Umbilical cord (tissue), 1 donor: ENCODE measurements at regions not wholly inside any gene's neighbourhood (a gene's known extent, or its start where the extent isn't known, plus 50 kb on each side); places are given as distances from the start of the nearest gene placed in this dataset.

Experiments
- DNase-seq: peaks from one replicate; pipeline ENCODE4 v3.0.0-alpha.2; 2015; ENCODE audit warnings: low spot score

- DNase-seq = no peak
These were observed 58.9 kb upstream of the FAM9C start for GRCh38 chrX:13103188-13103913.

- DNase-seq = peak; percentile 43
These were observed 58.2 kb upstream of the FAM9C start for GRCh38 chrX:13102636-13103035.

GRCh38 chrX:13101441-13102139 lies 57.2 kb upstream of the FAM9C start:
- peak; percentile 86 for DNase-seq

- DNase-seq = no peak
These were observed 54.7 kb upstream of the FAM9C start for GRCh38 chrX:13099121-13099520.

GRCh38 chrX:13096728-13097127 lies 52.3 kb upstream of the FAM9C start:
- DNase-seq = no peak

- DNase-seq = peak; percentile 48
These were observed 50.5 kb upstream of the FAM9C start for GRCh38 chrX:13094828-13095341.

GRCh38 chrX:13094374-13094773 lies 50.0 kb upstream of the FAM9C start:
- no peak for DNase-seq
